ENCODE measurements at regions not wholly inside any gene's neighbourhood (a gene's known extent, or its start where the extent isn't known, plus 50 kb on each side); places are given as distances from the start of the nearest gene placed in this dataset.

DNA sequence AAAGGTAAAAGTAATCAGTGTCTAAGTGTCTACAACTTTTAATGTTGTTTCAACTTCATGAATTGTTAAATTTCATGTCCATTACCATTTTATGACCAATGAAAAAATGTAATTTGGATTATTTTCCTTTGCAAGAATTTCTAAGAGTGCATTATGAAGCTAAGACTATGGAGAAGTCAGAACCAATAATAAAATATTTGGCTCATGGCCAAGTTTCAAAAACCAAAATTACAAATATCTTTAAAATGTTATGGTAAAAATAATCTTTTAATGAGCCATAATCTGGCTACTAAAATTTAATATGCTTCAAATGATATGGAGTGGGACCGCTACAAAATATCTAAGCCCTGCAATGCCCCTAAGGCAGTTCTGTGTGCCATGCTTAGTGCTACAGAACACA lies 294.1 kb upstream of the SMIM30 start:
- TF ChIP-seq CTCF (IDR thresholded peaks at IDR 0.05) (no peak), POLR2A (IDR thresholded peaks at IDR 0.05) (no peak)
